NCI-H146 treated with DMSO at 0.1 percent for 48 hours (cell line): ENCODE measurements at regions not wholly inside any gene's neighbourhood (a gene's known extent, or its start where the extent isn't known, plus 50 kb on each side); places are given as distances from the start of the nearest gene placed in this dataset.
"Not testable (repeated sequence)": the region's sequence is repeated elsewhere in the genome, so short reads cannot be mapped to it uniquely, and the experiment has no call there.

ENCODE experiments used
- DNase-seq: peaks from one replicate; lab custom pipeline; 2025; ENCODE audit not compliant: unreplicated experiment; lab: John Stamatoyannopoulos, UW

GRCh38 chr6:169857343-169858292 lies 106.2 kb downstream of the ERMARD start:
- DNase-seq, result no peak

GRCh38 chr6:169856442-169857342 lies 105.3 kb downstream of the ERMARD start:
- not testable (repeated sequence) for DNase-seq

- DNase-seq, result no peak
Observed at GRCh38 chr6:169854813-169855212, 103.4 kb downstream of the ERMARD start.

GRCh38 chr6:169854083-169854725 lies 102.8 kb downstream of the ERMARD start:
- DNase-seq, result no peak

- DNase-seq, result no peak
Observed at GRCh38 chr6:169853196-169854082, 102.0 kb downstream of the ERMARD start.

- no peak for DNase-seq
Observed at GRCh38 chr6:169852504-169853195, 101.2 kb downstream of the ERMARD start.

- no peak for DNase-seq
Observed at GRCh38 chr6:169851641-169852503, 100.5 kb downstream of the ERMARD start.

- no peak for DNase-seq
Observed at GRCh38 chr6:169850746-169851145, 99.3 kb downstream of the ERMARD start.

GRCh38 chr6:169850154-169850553 lies 98.7 kb downstream of the ERMARD start:
- no peak for DNase-seq

- no peak for DNase-seq
Observed at GRCh38 chr6:169849396-169849795, 98.0 kb downstream of the ERMARD start.

GRCh38 chr6:169848946-169849345 lies 97.5 kb downstream of the ERMARD start:
- no peak for DNase-seq

GRCh38 chr6:169847901-169848311 lies 96.5 kb downstream of the ERMARD start:
- DNase-seq, result no peak

GRCh38 chr6:169847141-169847674 lies 95.8 kb downstream of the ERMARD start:
- no peak for DNase-seq

- no peak for DNase-seq
Observed at GRCh38 chr6:169846286-169847056, 95.0 kb downstream of the ERMARD start.

- peak; percentile 66 for DNase-seq
Observed at GRCh38 chr6:169845426-169846285, 94.2 kb downstream of the ERMARD start.

GRCh38 chr6:169844946-169845345 lies 93.5 kb downstream of the ERMARD start:
- no peak for DNase-seq

- DNase-seq, result no peak
Observed at GRCh38 chr6:169843991-169844390, 92.6 kb downstream of the ERMARD start.
